Hepatocyte (in vitro differentiated cells): ENCODE measurements at regions not wholly inside any gene's neighbourhood (a gene's known extent, or its start where the extent isn't known, plus 50 kb on each side); places are given as distances from the start of the nearest gene placed in this dataset.

Experiments
- EZH2 ChIP-seq: fragments of 200-600 bp; sonication (generic); IDR thresholded peaks from 2 replicates; pipeline ENCODE4 v1.6.1; 2016; ENCODE audit warnings: antibody characterized with exemption, mild to moderate bottlenecking, borderline replicate concordance
- EZH2phosphoT487 ChIP-seq: fragments of 200-600 bp; sonication (generic); IDR thresholded peaks from one replicate; pipeline ENCODE4 v1.6.1; 2018; ENCODE audit warnings: antibody characterized with exemption, mild to moderate bottlenecking, low read depth, moderate library complexity; ENCODE audit not compliant: unreplicated experiment, severe bottlenecking
- TF ChIP-seq, protein P1 (sequence below): fragments of 200-600 bp; sonication (generic); IDR thresholded peaks from 2 replicates; pipeline ENCODE4 v1.5.1; 2016; ENCODE audit warnings: antibody characterized with exemption, mild to moderate bottlenecking; ENCODE audit not compliant: poor library complexity

DNA sequence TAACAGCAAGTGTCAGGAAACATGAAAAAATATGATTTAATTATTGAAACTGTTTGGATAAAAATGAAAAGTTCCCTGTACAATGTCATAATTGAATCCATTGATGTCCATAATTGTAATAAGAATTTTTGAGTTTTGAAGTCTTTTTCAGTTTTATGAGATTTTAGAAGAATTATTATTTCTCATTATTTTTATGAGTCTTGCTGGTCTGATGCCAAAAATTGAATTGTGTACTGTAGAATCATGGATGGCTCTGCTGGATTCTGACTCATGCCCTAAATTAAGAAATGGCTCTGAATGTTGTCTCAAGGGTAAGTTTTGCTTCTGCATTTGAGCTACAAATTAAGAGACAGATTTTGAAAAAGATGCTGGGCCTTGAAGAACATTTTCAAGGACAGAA, 132.8 kb upstream of the MAP9 start:
- TF ChIP-seq, protein P1, sequence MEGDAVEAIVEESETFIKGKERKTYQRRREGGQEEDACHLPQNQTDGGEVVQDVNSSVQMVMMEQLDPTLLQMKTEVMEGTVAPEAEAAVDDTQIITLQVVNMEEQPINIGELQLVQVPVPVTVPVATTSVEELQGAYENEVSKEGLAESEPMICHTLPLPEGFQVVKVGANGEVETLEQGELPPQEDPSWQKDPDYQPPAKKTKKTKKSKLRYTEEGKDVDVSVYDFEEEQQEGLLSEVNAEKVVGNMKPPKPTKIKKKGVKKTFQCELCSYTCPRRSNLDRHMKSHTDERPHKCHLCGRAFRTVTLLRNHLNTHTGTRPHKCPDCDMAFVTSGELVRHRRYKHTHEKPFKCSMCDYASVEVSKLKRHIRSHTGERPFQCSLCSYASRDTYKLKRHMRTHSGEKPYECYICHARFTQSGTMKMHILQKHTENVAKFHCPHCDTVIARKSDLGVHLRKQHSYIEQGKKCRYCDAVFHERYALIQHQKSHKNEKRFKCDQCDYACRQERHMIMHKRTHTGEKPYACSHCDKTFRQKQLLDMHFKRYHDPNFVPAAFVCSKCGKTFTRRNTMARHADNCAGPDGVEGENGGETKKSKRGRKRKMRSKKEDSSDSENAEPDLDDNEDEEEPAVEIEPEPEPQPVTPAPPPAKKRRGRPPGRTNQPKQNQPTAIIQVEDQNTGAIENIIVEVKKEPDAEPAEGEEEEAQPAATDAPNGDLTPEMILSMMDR: no peak
- TF ChIP-seq EZH2 (no peak), EZH2phosphoT487 (no peak)
